HEK293 (cell line): ENCODE measurements at regions not wholly inside any gene's neighbourhood (a gene's known extent, or its start where the extent isn't known, plus 50 kb on each side); places are given as distances from the start of the nearest gene placed in this dataset.

Source experiments
- CTCF ChIA-PET: fragments of 350-600 bp; formaldehyde crosslinking; extraction: SDS; loops from one replicate; lab custom pipeline; 2021; ENCODE audit warnings: antibody characterized with exemption; lab: Yijun Ruan, JAX
- POLR2A ChIA-PET: fragments of 300-600 bp; formaldehyde crosslinking; extraction: SDS; loops from one replicate; lab custom pipeline; 2020; ENCODE audit warnings: antibody characterized with exemption, inconsistent platforms; lab: Yijun Ruan, JAX
- H3K27ac ChIP-seq: fragments of 200-500 bp; sonication (Bioruptor generic); 2 replicates; pipeline ENCODE4 v1.5.1; 2014; ENCODE audit warnings: low read depth, low read length, control low read depth, inconsistent platforms; ENCODE audit errors: extremely low read depth
- H3K36me3 ChIP-seq, 2 experiments: fragments of 200-500 bp in 1 of 2; sonication (Bioruptor generic) in 1 of 2; 1 replicate in 1 of 2; 2 replicates in 1 of 2; pipeline ENCODE4 v1.5.1; 2014 to 2017; ENCODE audit warnings: inconsistent platforms in 2 of 2, low read length in 2 of 2; ENCODE audit not compliant: control insufficient read depth in 2 of 2, insufficient read depth in 1 of 2
- H3K4me1 ChIP-seq: fragments of 200-500 bp; sonication (Bioruptor generic); 2 replicates; pipeline ENCODE4 v1.5.1; 2014; ENCODE audit warnings: mild to moderate bottlenecking, low read length, inconsistent platforms; ENCODE audit not compliant: control insufficient read depth, insufficient read depth
- H3K4me3 ChIP-seq: 2 replicates; pipeline ENCODE4 v1.5.1; 2011; ENCODE audit warnings: low read depth, mild to moderate bottlenecking, control low read depth, low read length, moderate library complexity
- H3K9me3 ChIP-seq: fragments of 200-500 bp; sonication (Bioruptor generic); 2 replicates; pipeline ENCODE4 v1.5.1; 2014; ENCODE audit warnings: low read depth, low read length, inconsistent platforms; ENCODE audit not compliant: control insufficient read depth, insufficient read depth
- HOXD13 ChIP-seq: sonication (generic); formaldehyde crosslinking; IDR thresholded peaks from 2 replicates; pipeline ENCODE4 v1.8.0; 2022; ENCODE audit warnings: missing genetic modification reagents, borderline replicate concordance
- IKZF3 ChIP-seq: fragments of 450-650 bp; IDR thresholded peaks from 2 replicates; pipeline ENCODE4 v1.5.0; 2018; ENCODE audit warnings: missing biosample characterization, mild to moderate bottlenecking, missing genetic modification characterization, moderate library complexity
- KLF9 ChIP-seq: fragments of 450-650 bp; formaldehyde crosslinking; IDR thresholded peaks from 2 replicates; pipeline ENCODE4 v1.5.1; 2016; ENCODE audit warnings: missing biosample characterization, missing genetic modification characterization, low read depth
- PRDM6 ChIP-seq: fragments of 450-650 bp; formaldehyde crosslinking; IDR thresholded peaks from 2 replicates; pipeline ENCODE4 v1.5.1; 2017; ENCODE audit warnings: missing biosample characterization, missing genetic modification characterization
- SP7 ChIP-seq: fragments of 450-650 bp; formaldehyde crosslinking; IDR thresholded peaks from 2 replicates; pipeline ENCODE4 v1.5.1; 2016; ENCODE audit warnings: missing biosample characterization, missing genetic modification characterization
- YY2 ChIP-seq: fragments of 450-650 bp; formaldehyde crosslinking; IDR thresholded peaks from 2 replicates; pipeline ENCODE4 v1.5.1; 2016; ENCODE audit warnings: missing biosample characterization, missing genetic modification characterization
- ZBTB26 ChIP-seq: fragments of 450-650 bp; formaldehyde crosslinking; optimal IDR thresholded peaks from 2 replicates; pipeline ENCODE3; 2016; ENCODE audit warnings: missing biosample characterization, mild to moderate bottlenecking, missing genetic modification characterization
- ZBTB44 ChIP-seq: fragments of 450-650 bp; IDR thresholded peaks from 2 replicates; pipeline ENCODE4 v1.5.1; 2018; ENCODE audit warnings: missing biosample characterization, mild to moderate bottlenecking, missing genetic modification characterization
- ZBTB7A ChIP-seq: fragments of 450-650 bp; formaldehyde crosslinking; IDR thresholded peaks from 2 replicates; pipeline ENCODE4 v1.5.1; 2016; ENCODE audit warnings: low read depth, missing biosample characterization, missing genetic modification characterization
- ZIC2 ChIP-seq: fragments of 450-650 bp; formaldehyde crosslinking; IDR thresholded peaks from 2 replicates; pipeline ENCODE4 v1.5.1; 2016; ENCODE audit warnings: missing biosample characterization, missing genetic modification characterization
- ZNF26 ChIP-seq: fragments of 450-650 bp; formaldehyde crosslinking; IDR thresholded peaks from 2 replicates; pipeline ENCODE4 v1.5.1; 2016; ENCODE audit warnings: missing biosample characterization, missing genetic modification characterization
- ZNF341 ChIP-seq: fragments of 450-650 bp; formaldehyde crosslinking; IDR thresholded peaks from 2 replicates; pipeline ENCODE4; 2016; ENCODE audit warnings: low read depth, missing biosample characterization, missing genetic modification characterization
- ZNF394 ChIP-seq: fragments of 450-650 bp; formaldehyde crosslinking; IDR thresholded peaks from 2 replicates; pipeline ENCODE4 v1.5.1; 2016; ENCODE audit warnings: missing biosample characterization, missing genetic modification characterization, mild to moderate bottlenecking, moderate library complexity, borderline replicate concordance
- ZNF423 ChIP-seq: fragments of 450-650 bp; formaldehyde crosslinking; IDR thresholded peaks from 2 replicates; pipeline ENCODE4 v1.5.1; 2016; ENCODE audit warnings: missing biosample characterization, missing genetic modification characterization
- ZNF48 ChIP-seq: fragments of 450-650 bp; formaldehyde crosslinking; IDR thresholded peaks from 2 replicates; pipeline ENCODE4 v1.5.1; 2016; ENCODE audit warnings: missing biosample characterization, missing genetic modification characterization
- ZNF510 ChIP-seq: fragments of 450-650 bp; formaldehyde crosslinking; IDR thresholded peaks from 2 replicates; pipeline ENCODE4 v1.5.1; 2018; ENCODE audit warnings: mild to moderate bottlenecking, missing genetic modification characterization, missing biosample characterization; ENCODE audit not compliant: insufficient replicate concordance
- ZNF514 ChIP-seq: fragments of 450-650 bp; formaldehyde crosslinking; IDR thresholded peaks from 2 replicates; pipeline ENCODE4 v1.5.1; 2016; ENCODE audit warnings: missing biosample characterization, missing genetic modification characterization
- ZNF544 ChIP-seq: fragments of 450-650 bp; formaldehyde crosslinking; IDR thresholded peaks from 2 replicates; pipeline ENCODE4 v1.5.0; 2017; ENCODE audit warnings: missing biosample characterization, missing genetic modification characterization
- ZNF768 ChIP-seq: fragments of 450-650 bp; formaldehyde crosslinking; IDR thresholded peaks from 2 replicates; pipeline ENCODE4 v1.5.1; 2018; ENCODE audit warnings: missing biosample characterization, mild to moderate bottlenecking, missing genetic modification characterization
- ZNF777 ChIP-seq: fragments of 450-650 bp; formaldehyde crosslinking; IDR thresholded peaks from 2 replicates; pipeline ENCODE4 v1.5.1; 2017; ENCODE audit warnings: missing biosample characterization, missing genetic modification characterization, borderline replicate concordance
- ZSCAN16 ChIP-seq: fragments of 450-650 bp; formaldehyde crosslinking; IDR thresholded peaks from 2 replicates; pipeline ENCODE4 v1.5.1; 2016; ENCODE audit warnings: missing biosample characterization, missing genetic modification characterization
- ZSCAN4 ChIP-seq: fragments of 450-650 bp; formaldehyde crosslinking; IDR thresholded peaks from 2 replicates; pipeline ENCODE4 v1.5.1; 2017; ENCODE audit warnings: missing biosample characterization, missing genetic modification characterization

- no peaks in the 10 kb centered on the region for H3K4me1 ChIP-seq
- H3K4me3 ChIP-seq: no peak overlapping the region
- CTCF ChIA-PET: no interaction called here
- H3K9me3 ChIP-seq: no peaks in the 10 kb centered on the region
- TF ChIP-seq ZBTB7A (tag by site-specific recombination) (no peak), SP7 (no peak)
- POLR2A ChIA-PET: no interaction called here
- H3K27ac ChIP-seq: no peak overlapping the region
- H3K36me3 ChIP-seq: no peaks in the 10 kb centered on the region
These were observed 159.0 kb downstream of the TRMT11 start for GRCh38 chr6:126145351-126145750.

GRCh38 chr6:126147291-126147815 is 161.0 kb downstream of the TRMT11 start:
- POLR2A ChIA-PET: no interaction called here
- H3K36me3 ChIP-seq: no peaks in the 10 kb centered on the region
- no peaks in the 10 kb centered on the region for H3K9me3 ChIP-seq
- no peaks in the 10 kb centered on the region for H3K4me1 ChIP-seq
- TF ChIP-seq ZBTB26 (tag by site-specific recombination) (no peak), ZSCAN16 (tag by site-specific recombination) (no peak), ZNF777 (tag by site-specific recombination) (no peak)
- H3K4me3 ChIP-seq: no peak overlapping the region
- CTCF ChIA-PET: interaction anchor here (0.8 kb wide), 1 partner anchor 114 kb away, joined by 3 read pairs; no protein-coding TSS in a partner anchor
- no peak overlapping the region for H3K27ac ChIP-seq

- ChIA-PET CTCF (interaction anchor here (1.3 to 1.6 kb wide), 3 partner anchors 9 to 38 kb away, joined by 3 to 5 read pairs (median 3); no protein-coding TSS in a partner anchor), POLR2A (no interaction called here)
- H3K27ac ChIP-seq: no peak overlapping the region
- TF ChIP-seq ZNF510 (tag by site-specific recombination) (no peak), YY2 (tag by site-specific recombination) (no peak), ZNF514 (tag by site-specific recombination) (no peak), ZNF544 (tag by site-specific recombination) (no peak), PRDM6 (tag by site-specific recombination) (no peak), ZNF26 (tag by site-specific recombination) (no peak), ZNF341 (tag by site-specific recombination) (no peak)
- no peaks in the 10 kb centered on the region for H3K4me1 ChIP-seq
- H3K4me3 ChIP-seq: no peak overlapping the region
- H3K9me3 ChIP-seq: no peaks in the 10 kb centered on the region
- no peaks in the 10 kb centered on the region for H3K36me3 ChIP-seq
These were observed 162.5 kb downstream of the TRMT11 start for GRCh38 chr6:126148853-126149252.

- H3K4me1 ChIP-seq: no peaks in the 10 kb centered on the region
- no peak overlapping the region for H3K27ac ChIP-seq
- ChIA-PET POLR2A (no interaction called here), CTCF (no interaction called here)
- no peaks in the 10 kb centered on the region for H3K36me3 ChIP-seq
- no peaks in the 10 kb centered on the region for H3K9me3 ChIP-seq
- no peak overlapping the region for H3K4me3 ChIP-seq
- TF ChIP-seq ZNF394 (tag by site-specific recombination) (no peak), IKZF3 (no peak), HOXD13 (CRISPR knock-in tag) (no peak), ZBTB44 (no peak), ZIC2 (tag by site-specific recombination) (no peak), ZNF768 (tag by site-specific recombination) (no peak), ZSCAN4 (tag by site-specific recombination) (no peak), ZNF423 (no peak), ZNF48 (tag by site-specific recombination) (no peak), KLF9 (no peak)
These were observed 166.0 kb downstream of the TRMT11 start for GRCh38 chr6:126152372-126152745.
